SK-N-SH (cell line): ENCODE measurements at regions not wholly inside any gene's neighbourhood (a gene's known extent, or its start where the extent isn't known, plus 50 kb on each side); places are given as distances from the start of the nearest gene placed in this dataset.

Experiments used
- CHD2 ChIP-seq: fragments of 150-350 bp; IDR thresholded peaks from 2 replicates; pipeline ENCODE4 v1.6.1; 2018; ENCODE audit warnings: low read length; ENCODE audit not compliant: partially characterized antibody
- EZH2phosphoT487 ChIP-seq: fragments of 200-600 bp; sonication (generic); IDR thresholded peaks from 2 replicates; pipeline ENCODE4 v1.6.1; 2017; ENCODE audit warnings: low read depth, mixed run types, mild to moderate bottlenecking, antibody characterized with exemption, moderate library complexity, borderline replicate concordance
- MAX ChIP-seq: IDR thresholded peaks from 2 replicates; pipeline ENCODE4 v1.4.0; 2012; ENCODE audit warnings: low read depth

DNA sequence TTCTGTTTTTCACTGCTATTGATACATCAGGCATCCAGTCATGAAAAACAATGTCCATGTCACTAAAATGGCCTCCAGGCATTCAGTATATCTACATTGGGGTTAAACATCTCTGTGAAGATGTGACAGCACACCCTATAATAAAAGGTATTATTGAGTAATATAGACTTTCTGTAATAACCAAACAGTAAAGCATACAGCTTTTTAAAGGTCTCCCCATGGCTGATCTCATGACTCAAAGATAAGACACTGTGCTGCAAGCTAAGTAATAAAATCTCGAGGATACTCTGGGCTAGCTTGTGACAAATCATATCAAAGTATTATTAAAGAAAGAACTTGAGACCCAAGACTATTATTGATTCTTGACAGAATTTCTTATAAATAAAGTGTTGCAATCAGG lies 613.1 kb upstream of the PKN2 start:
- TF ChIP-seq MAX (no peak), CHD2 (no peak), EZH2phosphoT487 (no peak)
